Spleen (tissue), 11 donors: ENCODE measurements at regions not wholly inside any gene's neighbourhood (a gene's known extent, or its start where the extent isn't known, plus 50 kb on each side); places are given as distances from the start of the nearest gene placed in this dataset.

Source experiments
- DNase-seq: peaks from one replicate; pipeline ENCODE4 v3.0.0-alpha.2; 2020
- H3K27ac ChIP-seq, 8 donors: fragments of 200-600 bp; sonication (generic) in 7 of 8; 1 replicate in 4 of 8; 2 replicates in 4 of 8; pipeline versions ENCODE4 v1.5.0 to v1.8.0; 2016 to 2021; ENCODE audit warnings: inconsistent platforms in 4 of 8, mild to moderate bottlenecking in 4 of 8, moderate library complexity in 1 of 8
- H3K27me3 ChIP-seq, 7 donors: fragments of 200-600 bp; sonication (generic) in 6 of 7; replicated peaks in 1 of 7; 1 replicate in 4 of 7; 2 replicates in 3 of 7; pipeline versions ENCODE4 v1.5.0 to v1.8.0; 2016 to 2021; ENCODE audit warnings: inconsistent platforms in 3 of 7, mild to moderate bottlenecking in 1 of 7
- H3K36me3 ChIP-seq, 6 donors: fragments of 200-600 bp; sonication (generic) in 5 of 6; 1 replicate in 4 of 6; 2 replicates in 2 of 6; pipeline versions ENCODE4 v1.5.0 to v1.8.0; 2016 to 2021; ENCODE audit warnings: inconsistent platforms in 2 of 6
- H3K4me1 ChIP-seq, 6 donors: fragments of 200-600 bp; sonication (generic) in 5 of 6; 1 replicate in 3 of 6; 2 replicates in 3 of 6; pipeline versions ENCODE4 v1.5.0 to v1.8.0; 2016 to 2021; ENCODE audit warnings: inconsistent platforms in 3 of 6
- H3K4me3 ChIP-seq, 8 donors: fragments of 200-600 bp; sonication (generic) in 7 of 8; 1 replicate in 4 of 8; 2 replicates in 4 of 8; pipeline versions ENCODE4 v1.5.0 to v1.8.0; 2016 to 2021; ENCODE audit warnings: inconsistent platforms in 4 of 8, mild to moderate bottlenecking in 4 of 8, moderate library complexity in 2 of 8
- H3K9me3 ChIP-seq, 8 donors: fragments of 200-600 bp; sonication (generic) in 7 of 8; 1 replicate in 4 of 8; 2 replicates in 4 of 8; pipeline versions ENCODE4 v1.5.0 to v1.8.0; 2016 to 2021; ENCODE audit warnings: inconsistent platforms in 4 of 8
- POLR2A ChIP-seq, 3 donors: fragments of 450-650 bp; IDR thresholded peaks; one replicate each; pipeline ENCODE4 v1.5.1; 2017; ENCODE audit warnings: antibody characterized with exemption in 3 of 3, mild to moderate bottlenecking in 1 of 3
- POLR2AphosphoS5 ChIP-seq, 3 donors: sonication (generic); formaldehyde crosslinking; IDR thresholded peaks; one replicate each; pipeline ENCODE4 v1.5.1; 2017; ENCODE audit warnings: antibody characterized with exemption in 3 of 3
- WGBS, 5 donors: extraction: QIAGEN DNeasy Blood & Tissue Kit in 3 of 5; methylation state at CpG; one replicate each; pipeline versions ENCODE4 v1.1.5 to v1.1.7; 2013 to 2018; 5-methylcytosine and 5-hydroxymethylcytosine counted together
- intact Hi-C: fragments of 100-400 bp; cut with DNase I; formaldehyde crosslinking; loops from one replicate; pipeline ENCODE4 v1.15.0; 2023; ENCODE audit warnings: low total_unique reads
- TF ChIP-seq, protein P1 (sequence below), 11 experiments: fragments of 200-600 bp in 7 of 11; fragments of 450-650 bp in 4 of 11; sonication (generic) in 4 of 11; IDR thresholded peaks in 8 of 11; conservative IDR thresholded peaks in 3 of 11; 1 replicate in 7 of 11; 2 replicates in 4 of 11; pipeline versions ENCODE4 v1.4.0 to v1.8.0; 2016 to 2021; ENCODE audit warnings: antibody characterized with exemption in 11 of 11, inconsistent platforms in 4 of 11, mild to moderate bottlenecking in 1 of 11
- donor health status: healthy with polysubstance abuse.
- donor health status: DM: no; HTN: no; CAD: no; lungs with moderate emphysema.
- donor health status: DM: no; HTN: no; CAD: no.
- donor health status: Bipolar disorder and iron deficiency.
- donor health status: healthy.
- donor health status: DM: no; HTN: no; CAD: no.
- donor health status: DM: yes; HTN: yes; CAD: no.

DNA sequence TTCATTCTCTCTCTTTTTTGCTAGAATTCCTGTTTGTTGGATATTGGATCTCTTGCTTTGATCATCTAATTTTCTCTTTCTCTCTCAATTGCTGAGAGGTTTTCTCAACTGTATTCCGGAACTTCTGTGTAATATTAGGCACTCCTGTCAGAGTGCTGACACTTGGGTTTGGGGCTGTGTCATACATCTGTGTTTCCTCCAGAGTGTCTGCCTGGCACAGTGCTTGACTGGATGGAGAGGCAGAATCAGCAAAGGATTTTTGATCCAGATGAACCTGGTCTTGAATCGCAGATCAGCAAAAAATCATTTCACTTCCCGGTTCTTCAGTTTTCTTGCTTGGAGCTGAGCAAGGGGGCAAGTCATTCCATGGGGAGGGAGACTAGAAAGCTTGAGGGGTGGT, 87.7 kb upstream of the CXCR4 start:
- H3K36me3 ChIP-seq = no peaks in the 10 kb centered on the region
- no peak for TF ChIP-seq POLR2A (IDR thresholded peaks at IDR 0.05)
- peak in 1 of 3 donors; percentile 50 for TF ChIP-seq POLR2AphosphoS5 (IDR thresholded peaks at IDR 0.05)
- H3K9me3 ChIP-seq = peaks cover 0 to 21% (median 12%) of the 10 kb centered on the region in 8 donors
- intact Hi-C loops = no loop called here
- H3K4me3 ChIP-seq = no peak overlapping the region
- WGBS, 5 donors = 83 to 92% (median 89%) methylated on average over 3 of the region's 3 CpGs
- peak overlapping the region in 4 of 8 donors; percentile 79 to 86 (median 82) for H3K27ac ChIP-seq
- H3K4me1 ChIP-seq = peaks cover 8 to 55% (median 28%) of the 10 kb centered on the region in 6 donors
- no peaks in the 10 kb centered on the region for H3K27me3 ChIP-seq
- no peak for DNase-seq

DNA sequence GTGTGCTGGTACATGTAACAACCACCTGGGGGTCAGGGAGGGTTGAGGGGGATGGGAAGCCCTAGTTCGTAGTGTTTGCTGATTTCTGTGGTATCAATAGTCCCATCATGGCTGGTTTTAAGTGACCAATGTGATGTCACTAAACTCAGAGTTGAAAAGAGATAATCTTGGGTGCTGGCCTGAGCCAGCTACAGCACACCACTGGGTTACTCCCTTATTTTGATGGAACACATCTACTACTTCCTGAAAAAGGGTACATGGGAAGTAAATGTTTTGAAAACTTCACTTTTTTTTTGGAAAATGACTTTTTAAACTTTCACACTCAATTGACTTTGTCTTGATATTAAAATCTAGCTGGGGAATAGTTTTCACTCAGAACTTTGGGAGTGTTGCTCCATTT, 87.0 kb upstream of the CXCR4 start:
- no peak for DNase-seq
- peaks cover 5 to 48% (median 23%) of the 10 kb centered on the region in 6 donors for H3K4me1 ChIP-seq
- no peaks in the 10 kb centered on the region for H3K27me3 ChIP-seq
- intact Hi-C loops = no loop called here
- no peaks in the 10 kb centered on the region for H3K36me3 ChIP-seq
- peak overlapping the region in 4 of 8 donors; percentile 79 to 86 (median 82) for H3K27ac ChIP-seq
- 79 to 95% (median 89%) methylated on average over 1 of the region's 1 CpG for WGBS, 5 donors
- no peak overlapping the region for H3K4me3 ChIP-seq
- H3K9me3 ChIP-seq = peaks cover 0 to 18% (median 11%) of the 10 kb centered on the region in 8 donors
- TF ChIP-seq POLR2AphosphoS5 (IDR thresholded peaks at IDR 0.05) (no peak), POLR2A (IDR thresholded peaks at IDR 0.05) (no peak)
- TF ChIP-seq, protein P1, sequence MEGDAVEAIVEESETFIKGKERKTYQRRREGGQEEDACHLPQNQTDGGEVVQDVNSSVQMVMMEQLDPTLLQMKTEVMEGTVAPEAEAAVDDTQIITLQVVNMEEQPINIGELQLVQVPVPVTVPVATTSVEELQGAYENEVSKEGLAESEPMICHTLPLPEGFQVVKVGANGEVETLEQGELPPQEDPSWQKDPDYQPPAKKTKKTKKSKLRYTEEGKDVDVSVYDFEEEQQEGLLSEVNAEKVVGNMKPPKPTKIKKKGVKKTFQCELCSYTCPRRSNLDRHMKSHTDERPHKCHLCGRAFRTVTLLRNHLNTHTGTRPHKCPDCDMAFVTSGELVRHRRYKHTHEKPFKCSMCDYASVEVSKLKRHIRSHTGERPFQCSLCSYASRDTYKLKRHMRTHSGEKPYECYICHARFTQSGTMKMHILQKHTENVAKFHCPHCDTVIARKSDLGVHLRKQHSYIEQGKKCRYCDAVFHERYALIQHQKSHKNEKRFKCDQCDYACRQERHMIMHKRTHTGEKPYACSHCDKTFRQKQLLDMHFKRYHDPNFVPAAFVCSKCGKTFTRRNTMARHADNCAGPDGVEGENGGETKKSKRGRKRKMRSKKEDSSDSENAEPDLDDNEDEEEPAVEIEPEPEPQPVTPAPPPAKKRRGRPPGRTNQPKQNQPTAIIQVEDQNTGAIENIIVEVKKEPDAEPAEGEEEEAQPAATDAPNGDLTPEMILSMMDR (IDR thresholded peaks at IDR 0.05 in 8 of 11, conservative IDR thresholded peaks at IDR 0.05 in 3 of 11) = no peak

DNA sequence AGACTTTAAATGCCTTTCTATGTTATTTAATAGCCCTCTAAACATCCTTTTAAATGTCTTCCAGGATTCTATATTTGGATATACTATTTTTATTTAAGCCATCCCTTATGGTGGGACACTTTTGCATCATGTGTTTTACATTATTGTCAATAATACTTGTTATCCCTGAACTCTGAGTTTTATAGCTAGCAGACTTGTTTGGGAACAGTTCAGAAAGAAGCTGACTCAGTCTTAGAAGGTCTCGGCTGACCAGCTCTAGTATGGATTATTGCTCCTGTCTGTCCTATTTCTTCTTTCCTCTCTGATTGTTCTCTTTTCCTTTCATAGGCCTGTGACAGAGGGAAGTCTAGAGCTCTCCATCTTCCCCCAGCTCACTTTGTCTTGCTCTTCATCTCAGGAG, 77.3 kb upstream of the CXCR4 start:
- TF ChIP-seq, protein P1 (IDR thresholded peaks at IDR 0.05 in 8 of 11, conservative IDR thresholded peaks at IDR 0.05 in 3 of 11) = no peak
- TF ChIP-seq POLR2AphosphoS5 (IDR thresholded peaks at IDR 0.05) = no peak
- TF ChIP-seq POLR2A (IDR thresholded peaks at IDR 0.05) = no peak

DNA sequence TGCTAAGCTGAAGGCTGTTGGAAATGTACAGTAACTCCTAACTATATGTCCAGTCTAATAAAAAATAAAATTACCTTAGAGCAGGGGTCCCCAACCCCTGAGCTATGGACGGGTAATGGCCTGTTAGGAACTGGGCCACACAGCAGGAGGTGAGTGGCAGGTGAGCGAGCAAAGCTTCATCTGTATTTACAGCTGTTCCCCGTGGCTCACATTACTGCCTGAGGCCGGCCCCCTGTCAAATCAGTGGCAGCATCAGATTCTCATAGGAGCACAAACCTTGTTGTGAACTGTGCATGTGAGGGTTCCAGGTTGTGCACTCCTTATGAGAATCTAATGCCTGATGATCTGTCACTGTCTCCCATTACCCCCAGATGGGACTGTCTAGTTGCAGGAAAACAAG, 73.1 kb upstream of the CXCR4 start:
- peaks cover 0 to 6% (median 0%) of the 10 kb centered on the region in 6 donors for H3K4me1 ChIP-seq

More for the DNA sequence above, 77.3 kb upstream of the CXCR4 start:
- H3K4me3 ChIP-seq = no peak overlapping the region
- peaks cover 0 to 6% (median 0%) of the 10 kb centered on the region in 6 donors for H3K4me1 ChIP-seq
- H3K27ac ChIP-seq = no peak overlapping the region
- H3K9me3 ChIP-seq = peaks cover 0 to 7% (median 4%) of the 10 kb centered on the region in 8 donors
- no peaks in the 10 kb centered on the region for H3K27me3 ChIP-seq
- 71 to 90% (median 85%) methylated on average over 1 of the region's 1 CpG for WGBS, 5 donors
- intact Hi-C loops = no loop called here
- DNase-seq = no peak
- no peaks in the 10 kb centered on the region for H3K36me3 ChIP-seq

More for the DNA sequence above, 73.1 kb upstream of the CXCR4 start:
- TF ChIP-seq POLR2AphosphoS5 (IDR thresholded peaks at IDR 0.05) (no peak), POLR2A (IDR thresholded peaks at IDR 0.05) (no peak)
- TF ChIP-seq, protein P1 (IDR thresholded peaks at IDR 0.05 in 8 of 11, conservative IDR thresholded peaks at IDR 0.05 in 3 of 11) = no peak
- H3K4me3 ChIP-seq = no peak overlapping the region
- H3K27ac ChIP-seq = no peak overlapping the region
- 92 to 96% (median 94%) methylated on average over 4 of the region's 4 CpGs for WGBS, 5 donors
- DNase-seq = no peak
- H3K9me3 ChIP-seq = no peaks in the 10 kb centered on the region
- H3K27me3 ChIP-seq = no peaks in the 10 kb centered on the region
- intact Hi-C loops = no loop called here
- H3K36me3 ChIP-seq = no peaks in the 10 kb centered on the region
